HG02642 (cell line): ENCODE measurements at regions not wholly inside any gene's neighbourhood (a gene's known extent, or its start where the extent isn't known, plus 50 kb on each side); places are given as distances from the start of the nearest gene placed in this dataset.

Experiments
- ATAC-seq: cut with Tn5 transposase; IDR thresholded peaks from one replicate; pipeline ENCODE4 v1.9.1; 2021; ENCODE audit warnings: mild to moderate bottlenecking; ENCODE audit not compliant: unreplicated experiment, poor library complexity

GRCh38 chr4:129387666-129388065 lies 291.7 kb downstream of the C4orf33 start:
- ATAC-seq = no peak

- ATAC-seq = no peak
Measured at GRCh38 chr4:129393976-129394375, 298.0 kb downstream of the C4orf33 start.

GRCh38 chr4:129394635-129395034 lies 298.7 kb downstream of the C4orf33 start:
- no peak for ATAC-seq

- no peak for ATAC-seq
Measured at GRCh38 chr4:129403848-129404247, 307.9 kb downstream of the C4orf33 start.

- no peak for ATAC-seq
Measured at GRCh38 chr4:129410115-129410514, 314.2 kb downstream of the C4orf33 start.

GRCh38 chr4:129415004-129415403 lies 319.1 kb downstream of the C4orf33 start:
- ATAC-seq = no peak

GRCh38 chr4:129420637-129421036 lies 324.7 kb downstream of the C4orf33 start:
- no peak for ATAC-seq

- no peak for ATAC-seq
Measured at GRCh38 chr4:129422277-129422676, 326.3 kb downstream of the C4orf33 start.

- ATAC-seq = no peak
Measured at GRCh38 chr4:129428454-129428853, 332.5 kb downstream of the C4orf33 start.

- no peak for ATAC-seq
Measured at GRCh38 chr4:129429581-129430320, 333.8 kb downstream of the C4orf33 start.

- ATAC-seq = no peak
Measured at GRCh38 chr4:129437347-129437746, 341.4 kb downstream of the C4orf33 start.

- ATAC-seq = no peak
Measured at GRCh38 chr4:129438456-129438981, 342.6 kb downstream of the C4orf33 start.

GRCh38 chr4:129446074-129446473 lies 350.1 kb downstream of the C4orf33 start:
- ATAC-seq = no peak

- ATAC-seq = no peak
Measured at GRCh38 chr4:129453524-129454200, 357.7 kb downstream of the C4orf33 start.

GRCh38 chr4:129455482-129455881 lies 359.5 kb downstream of the C4orf33 start:
- ATAC-seq = no peak

- ATAC-seq = no peak
Measured at GRCh38 chr4:129468624-129469023, 372.7 kb downstream of the C4orf33 start.

GRCh38 chr4:129474698-129475097 lies 378.7 kb downstream of the C4orf33 start:
- no peak for ATAC-seq

GRCh38 chr4:129481107-129481506 lies 385.2 kb downstream of the C4orf33 start:
- no peak for ATAC-seq

GRCh38 chr4:129488427-129488826 lies 392.5 kb downstream of the C4orf33 start:
- ATAC-seq = no peak

- no peak for ATAC-seq
Measured at GRCh38 chr4:129490516-129490915, 394.6 kb downstream of the C4orf33 start.

- ATAC-seq = no peak
Measured at GRCh38 chr4:129498626-129499025, 402.7 kb downstream of the C4orf33 start.

- no peak for ATAC-seq
Measured at GRCh38 chr4:129514852-129515251, 418.9 kb downstream of the C4orf33 start.
